H9 (cell line): ENCODE measurements at regions not wholly inside any gene's neighbourhood (a gene's known extent, or its start where the extent isn't known, plus 50 kb on each side); places are given as distances from the start of the nearest gene placed in this dataset.

Experiments
- DNase-seq: peaks from one replicate; pipeline ENCODE4 v3.0.0-alpha.2; 2017
- H2AFZ ChIP-seq: one replicate; pipeline ENCODE4 v1.6.1; 2013; ENCODE audit warnings: mild to moderate bottlenecking, low read length, control low read depth, moderate library complexity
- H2AK5ac ChIP-seq: 2 replicates; pipeline ENCODE4 v1.6.1; 2013; ENCODE audit warnings: low read length, control low read depth, mixed read lengths; ENCODE audit not compliant: insufficient read length
- H2BK120ac ChIP-seq: one replicate; pipeline ENCODE4 v1.6.1; 2013; ENCODE audit warnings: low read depth, mild to moderate bottlenecking, low read length, control low read depth, inconsistent platforms; ENCODE audit not compliant: poor library complexity, severe bottlenecking
- H2BK12ac ChIP-seq: 2 replicates; pipeline ENCODE4 v1.6.1; 2013; ENCODE audit warnings: low read length, control low read depth, mixed read lengths, low read depth; ENCODE audit not compliant: insufficient read length
- H2BK15ac ChIP-seq: 2 replicates; pipeline ENCODE4 v1.6.1; 2013; ENCODE audit warnings: low read depth, low read length, control low read depth
- H2BK20ac ChIP-seq: one replicate; pipeline ENCODE4 v1.6.1; 2013; ENCODE audit warnings: low read depth, mild to moderate bottlenecking, low read length, control low read depth, inconsistent platforms; ENCODE audit not compliant: poor library complexity, severe bottlenecking
- H2BK5ac ChIP-seq: 2 replicates; pipeline ENCODE4 v1.6.1; 2013; ENCODE audit warnings: low read length, control low read depth, mixed read lengths; ENCODE audit not compliant: insufficient read length
- H3K14ac ChIP-seq: 2 replicates; pipeline ENCODE4 v1.6.1; 2013; ENCODE audit warnings: low read length, control low read depth; ENCODE audit not compliant: insufficient read depth
- H3K18ac ChIP-seq: 2 replicates; pipeline ENCODE4 v1.6.1; 2013; ENCODE audit warnings: low read depth, mild to moderate bottlenecking, mixed read lengths, low read length, control low read depth; ENCODE audit not compliant: insufficient read length
- H3K23ac ChIP-seq: 2 replicates; pipeline ENCODE4 v1.6.1; 2013; ENCODE audit warnings: low read length, control low read depth, mixed read lengths, low read depth; ENCODE audit not compliant: insufficient read length
- H3K23me2 ChIP-seq: 2 replicates; pipeline ENCODE4 v1.6.1; 2013; ENCODE audit warnings: low read depth, mild to moderate bottlenecking, mixed read lengths, low read length, control low read depth; ENCODE audit not compliant: insufficient read length, poor library complexity, severe bottlenecking
- H3K27ac ChIP-seq: 2 replicates; pipeline ENCODE4 v1.5.1; 2013; ENCODE audit warnings: low read length, control low read depth, mixed read lengths, low read depth; ENCODE audit not compliant: insufficient read length
- H3K27me3 ChIP-seq: 2 replicates; pipeline ENCODE4 v1.6.1; 2013; ENCODE audit warnings: low read length, control low read depth, inconsistent platforms; ENCODE audit not compliant: insufficient read depth
- H3K4ac ChIP-seq: 2 replicates; pipeline ENCODE4 v1.6.1; 2013; ENCODE audit warnings: low read depth, mild to moderate bottlenecking, control low read depth, inconsistent platforms, low read length, moderate library complexity
- H3K4me1 ChIP-seq: 2 replicates; pipeline ENCODE4 v1.6.1; 2013; ENCODE audit warnings: low read length, control low read depth, inconsistent platforms; ENCODE audit not compliant: insufficient read depth
- H3K4me2 ChIP-seq: 2 replicates; pipeline ENCODE4 v1.6.1; 2013; ENCODE audit warnings: low read length, control low read depth, mixed read lengths; ENCODE audit not compliant: insufficient read length, insufficient read depth
- H3K56ac ChIP-seq: 2 replicates; pipeline ENCODE4 v1.6.1; 2013; ENCODE audit warnings: low read depth, mild to moderate bottlenecking, mixed read lengths, low read length, control low read depth; ENCODE audit not compliant: insufficient read length
- H3K79me1 ChIP-seq: 2 replicates; pipeline ENCODE4 v1.6.1; 2013; ENCODE audit warnings: low read depth, mild to moderate bottlenecking, moderate library complexity, low read length, control low read depth, inconsistent platforms; ENCODE audit not compliant: insufficient read depth, poor library complexity, severe bottlenecking
- H3K79me2 ChIP-seq: 2 replicates; pipeline ENCODE4 v1.6.1; 2013; ENCODE audit warnings: low read length, control low read depth, inconsistent platforms; ENCODE audit not compliant: insufficient read depth
- H3K9ac ChIP-seq: 2 replicates; pipeline ENCODE4 v1.6.1; 2013; ENCODE audit warnings: low read length, control low read depth, mixed read lengths; ENCODE audit not compliant: insufficient read length; ENCODE audit errors: extremely low read depth
- H3K9me3 ChIP-seq: one replicate; pipeline ENCODE4 v1.6.1; 2013; ENCODE audit warnings: low read depth, low read length, inconsistent platforms; ENCODE audit not compliant: control insufficient read depth
- H3T11ph ChIP-seq: one replicate; pipeline ENCODE4 v1.6.1; 2013; ENCODE audit warnings: mild to moderate bottlenecking, low read length, control low read depth, inconsistent platforms
- H4K20me1 ChIP-seq: one replicate; pipeline ENCODE4 v1.6.1; 2013; ENCODE audit not compliant: control insufficient read depth, insufficient read length, insufficient read depth
- H4K5ac ChIP-seq: 2 replicates; pipeline ENCODE4 v1.6.1; 2013; ENCODE audit warnings: low read depth, mild to moderate bottlenecking, mixed read lengths, low read length, control low read depth; ENCODE audit not compliant: insufficient read length
- H4K8ac ChIP-seq: replicated peaks from 2 replicates; pipeline ENCODE4 v1.6.1; 2013; ENCODE audit warnings: low read length, control low read depth, mixed read lengths, low read depth; ENCODE audit not compliant: insufficient read length
- H4K91ac ChIP-seq: 2 replicates; pipeline ENCODE4 v1.6.1; 2013; ENCODE audit warnings: low read depth, mild to moderate bottlenecking, moderate library complexity, mixed read lengths, low read length, control low read depth; ENCODE audit not compliant: insufficient read length
- H3K27ac Mint-ChIP-seq, 3 experiments: 2 replicates in 2 of 3; 3 replicates in 1 of 3; pipeline ENCODE4 v1.8.0; 2020 to 2021; ENCODE audit warnings: mixed read lengths in 3 of 3, mild to moderate bottlenecking in 1 of 3, moderate library complexity in 1 of 3
- H3K27me3 Mint-ChIP-seq: 2 replicates; pipeline ENCODE4 v1.8.0; 2021; ENCODE audit warnings: low read depth, mild to moderate bottlenecking, moderate library complexity, mixed read lengths
- H3K36me3 Mint-ChIP-seq, 3 experiments: 2 replicates in 2 of 3; 3 replicates in 1 of 3; pipeline ENCODE4 v1.8.0; 2020 to 2021; ENCODE audit warnings: low read depth in 3 of 3, mixed read lengths in 3 of 3; ENCODE audit not compliant: insufficient read depth in 1 of 3
- H3K4me1 Mint-ChIP-seq, 2 experiments: 2 replicates each; pipeline ENCODE4 v1.8.0; 2020; ENCODE audit warnings: mixed read lengths in 2 of 2
- H3K4me3 Mint-ChIP-seq, 2 experiments: 2 replicates in 1 of 2; 3 replicates in 1 of 2; pipeline ENCODE4 v1.8.0; 2020 to 2021; ENCODE audit warnings: mild to moderate bottlenecking in 2 of 2, mixed read lengths in 2 of 2, moderate library complexity in 1 of 2
- H3K9me3 Mint-ChIP-seq, 2 experiments: 2 replicates in 1 of 2; 3 replicates in 1 of 2; pipeline ENCODE4 v1.8.0; 2020; ENCODE audit warnings: mild to moderate bottlenecking in 2 of 2, mixed read lengths in 2 of 2, moderate library complexity in 1 of 2
- WGBS: extraction: QIAGEN DNeasy Blood & Tissue Kit; methylation state at CpG from one replicate; pipeline ENCODE4 v1.1.7; 2013; ENCODE audit warnings: missing lambda C conversion rate, low lambda C conversion rate, mixed read lengths; ENCODE audit not compliant: insufficient read length; ENCODE audit errors: extremely low coverage; 5-methylcytosine and 5-hydroxymethylcytosine counted together
- TF ChIP-seq, protein P1 (sequence below): fragments of 200-600 bp; sonication (generic); conservative IDR thresholded peaks from 3 replicates; pipeline ENCODE4 v1.8.0; 2021; ENCODE audit warnings: antibody characterized with exemption, mild to moderate bottlenecking

GRCh38 chr7:156504006-156504405 lies 136.6 kb upstream of the RNF32 start:
- H3K9ac ChIP-seq = no peak overlapping the region
- no peak overlapping the region for H2BK15ac ChIP-seq
- no peak overlapping the region for H4K8ac ChIP-seq
- no peak overlapping the region; a peak in 1 of 7 replicates for H3K27ac Mint-ChIP-seq
- H2BK12ac ChIP-seq = no peak overlapping the region
- H3K56ac ChIP-seq = no peak overlapping the region
- no peaks in the 10 kb centered on the region for H3K79me2 ChIP-seq
- H3K4me1 ChIP-seq = no peaks in the 10 kb centered on the region
- no peaks in the 10 kb centered on the region; a peak in 1 of 7 replicates for H3K36me3 Mint-ChIP-seq
- no peak overlapping the region for H3K27ac ChIP-seq
- no peaks in the 10 kb centered on the region for H4K20me1 ChIP-seq
- peaks cover 7 to 8% of the 10 kb centered on the region in 2 experiments; a peak in 2 of 5 replicates for H3K9me3 Mint-ChIP-seq
- H3T11ph ChIP-seq = no peak overlapping the region
- H2BK5ac ChIP-seq = no peak overlapping the region
- DNase-seq = no peak
- TF ChIP-seq, protein P1, sequence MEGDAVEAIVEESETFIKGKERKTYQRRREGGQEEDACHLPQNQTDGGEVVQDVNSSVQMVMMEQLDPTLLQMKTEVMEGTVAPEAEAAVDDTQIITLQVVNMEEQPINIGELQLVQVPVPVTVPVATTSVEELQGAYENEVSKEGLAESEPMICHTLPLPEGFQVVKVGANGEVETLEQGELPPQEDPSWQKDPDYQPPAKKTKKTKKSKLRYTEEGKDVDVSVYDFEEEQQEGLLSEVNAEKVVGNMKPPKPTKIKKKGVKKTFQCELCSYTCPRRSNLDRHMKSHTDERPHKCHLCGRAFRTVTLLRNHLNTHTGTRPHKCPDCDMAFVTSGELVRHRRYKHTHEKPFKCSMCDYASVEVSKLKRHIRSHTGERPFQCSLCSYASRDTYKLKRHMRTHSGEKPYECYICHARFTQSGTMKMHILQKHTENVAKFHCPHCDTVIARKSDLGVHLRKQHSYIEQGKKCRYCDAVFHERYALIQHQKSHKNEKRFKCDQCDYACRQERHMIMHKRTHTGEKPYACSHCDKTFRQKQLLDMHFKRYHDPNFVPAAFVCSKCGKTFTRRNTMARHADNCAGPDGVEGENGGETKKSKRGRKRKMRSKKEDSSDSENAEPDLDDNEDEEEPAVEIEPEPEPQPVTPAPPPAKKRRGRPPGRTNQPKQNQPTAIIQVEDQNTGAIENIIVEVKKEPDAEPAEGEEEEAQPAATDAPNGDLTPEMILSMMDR = no peak
- H3K4ac ChIP-seq = no peak overlapping the region
- H3K27me3 Mint-ChIP-seq = peaks cover 6% of the 10 kb centered on the region; the same call in 1 of the 2 replicates
- H4K5ac ChIP-seq = no peak overlapping the region
- H4K91ac ChIP-seq = no peak overlapping the region
- no CpG with 5 or more reads among the region's 17 CpGs for WGBS
- no peak overlapping the region for H3K4me2 ChIP-seq
- H3K9me3 ChIP-seq = no peaks in the 10 kb centered on the region
- no peak overlapping the region for H2BK20ac ChIP-seq
- peaks cover 0 to 4% of the 10 kb centered on the region in 2 experiments; a peak in 3 of 4 replicates for H3K4me1 Mint-ChIP-seq
- no peak overlapping the region for H3K14ac ChIP-seq
- H2AFZ ChIP-seq = no peak overlapping the region
- no peak overlapping the region for H3K23ac ChIP-seq
- no peak overlapping the region for H2BK120ac ChIP-seq
- no peaks in the 10 kb centered on the region for H3K79me1 ChIP-seq
- no peak overlapping the region for H2AK5ac ChIP-seq
- H3K18ac ChIP-seq = no peak overlapping the region
- no peaks in the 10 kb centered on the region for H3K23me2 ChIP-seq
- H3K27me3 ChIP-seq = no peaks in the 10 kb centered on the region
- H3K4me3 Mint-ChIP-seq = no peak overlapping the region
